ENCODE measurements at regions not wholly inside any gene's neighbourhood (a gene's known extent, or its start where the extent isn't known, plus 50 kb on each side); places are given as distances from the start of the nearest gene placed in this dataset.

DNA sequence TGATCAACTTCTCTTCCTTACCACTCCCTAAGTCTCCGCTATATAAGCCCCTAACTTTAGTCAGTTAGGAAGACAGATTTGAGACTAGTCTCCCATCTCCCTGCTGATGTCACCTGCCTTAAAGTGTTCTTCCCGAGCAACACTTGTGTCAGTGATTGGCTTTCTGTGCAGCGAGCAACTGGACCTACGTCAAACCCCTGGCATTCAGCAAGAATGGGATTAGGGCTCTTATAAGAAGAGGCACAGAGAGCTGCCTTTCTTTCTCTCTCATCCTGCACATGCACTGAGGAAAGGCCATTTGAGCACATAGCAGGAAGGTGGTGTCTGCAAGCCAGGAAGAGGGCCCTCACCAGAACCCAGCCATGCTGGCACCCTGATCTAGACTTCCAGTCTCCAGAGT is 116.6 kb upstream of the THY1 start:
- no peaks in the 10 kb centered on the region for H3K27me3 ChIP-seq
- 98% methylated on average over 3 of the region's 4 CpGs for WGBS
- intact Hi-C loops (cut with DNase I) = no loop called here

DNA sequence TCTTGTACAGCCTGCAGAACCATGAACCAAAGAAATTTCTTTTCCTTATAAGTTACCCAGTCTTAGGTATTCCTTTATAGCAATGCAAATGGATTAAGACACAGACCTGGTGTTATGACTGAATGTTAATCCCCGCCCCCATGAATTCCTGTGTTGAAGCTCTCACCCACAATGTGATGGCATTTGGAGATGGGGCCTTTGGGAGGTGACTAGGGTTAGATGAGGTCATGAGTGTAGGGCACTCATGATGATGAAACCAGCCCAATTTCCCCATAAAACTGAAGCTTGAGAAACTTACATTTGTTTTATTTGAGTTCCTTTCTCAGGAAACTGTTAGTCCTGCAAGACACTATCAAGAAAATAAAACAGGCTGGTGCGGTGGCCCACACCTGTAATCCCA is 115.8 kb upstream of the THY1 start:
- Histone ChIP-seq H3K36me3 (no peaks in the 10 kb centered on the region), H3K9me3 (no peaks in the 10 kb centered on the region), H3K4me1 (peaks cover 0 to 5% (median 4%) of the 10 kb centered on the region in 4 donors), H3K4me3 (no peak overlapping the region), H3K27ac (replicated peaks in 1 of 4) (no peak overlapping the region), H3K27me3 (no peaks in the 10 kb centered on the region)
- no peak for DNase-seq (ENCODE audit: extremely low spot score)
- 100% methylated on average over 2 of the region's 2 CpGs for WGBS
- no peak for TF ChIP-seq EP300 (IDR thresholded peaks at IDR 0.05)
- no peak for TF ChIP-seq POLR2AphosphoS5 (IDR thresholded peaks at IDR 0.05)
- intact Hi-C loops (cut with DNase I) = no loop called here

More for the DNA sequence above, 116.6 kb upstream of the THY1 start:
- Histone ChIP-seq H3K4me3 (no peak overlapping the region), H3K9me3 (no peaks in the 10 kb centered on the region), H3K36me3 (no peaks in the 10 kb centered on the region), H3K27ac (replicated peaks in 1 of 4) (no peak overlapping the region), H3K4me1 (no peaks in the 10 kb centered on the region)
- TF ChIP-seq POLR2A (IDR thresholded peaks at IDR 0.05; ENCODE audit: low read depth) = no peak
- no peak for DNase-seq (ENCODE audit: extremely low spot score)

GRCh38 chr11:119537306-119538253 is 114.6 kb upstream of the THY1 start:
- Histone ChIP-seq H3K27me3 (peaks cover 0 to 2% (median 0%) of the 10 kb centered on the region in 4 donors), H3K9me3 (no peaks in the 10 kb centered on the region), H3K36me3 (no peaks in the 10 kb centered on the region), H3K27ac (replicated peaks in 1 of 4) (no peak overlapping the region), H3K4me1 (peaks cover 0 to 9% (median 7%) of the 10 kb centered on the region in 4 donors), H3K4me3 (no peak overlapping the region)
- TF ChIP-seq POLR2A (IDR thresholded peaks at IDR 0.05; ENCODE audit: low read depth) (no peak), CTCF (IDR thresholded peaks at IDR 0.05) (no peak), POLR2AphosphoS5 (IDR thresholded peaks at IDR 0.05) (no peak), EP300 (IDR thresholded peaks at IDR 0.05) (no peak)
- intact Hi-C loops (cut with DNase I) = no loop called here
- WGBS = 52% methylated on average over 12 of the region's 12 CpGs
- DNase-seq (ENCODE audit: extremely low spot score) = no peak

GRCh38 chr11:119536801-119537200 is 113.8 kb upstream of the THY1 start:
- Histone ChIP-seq H3K27me3 (peaks cover 0 to 4% (median 0%) of the 10 kb centered on the region in 4 donors), H3K27ac (replicated peaks in 1 of 4) (no peak overlapping the region), H3K4me3 (no peak overlapping the region), H3K4me1 (peaks cover 0 to 9% (median 7%) of the 10 kb centered on the region in 4 donors), H3K36me3 (no peaks in the 10 kb centered on the region), H3K9me3 (no peaks in the 10 kb centered on the region)
- 66% methylated on average over 5 of the region's 6 CpGs for WGBS
- TF ChIP-seq POLR2A (IDR thresholded peaks at IDR 0.05; ENCODE audit: low read depth) (no peak), EP300 (IDR thresholded peaks at IDR 0.05) (no peak), POLR2AphosphoS5 (IDR thresholded peaks at IDR 0.05) (no peak), CTCF (IDR thresholded peaks at IDR 0.05) (no peak)
- DNase-seq (ENCODE audit: extremely low spot score) = no peak
- intact Hi-C loops (cut with DNase I) = no loop called here

DNA sequence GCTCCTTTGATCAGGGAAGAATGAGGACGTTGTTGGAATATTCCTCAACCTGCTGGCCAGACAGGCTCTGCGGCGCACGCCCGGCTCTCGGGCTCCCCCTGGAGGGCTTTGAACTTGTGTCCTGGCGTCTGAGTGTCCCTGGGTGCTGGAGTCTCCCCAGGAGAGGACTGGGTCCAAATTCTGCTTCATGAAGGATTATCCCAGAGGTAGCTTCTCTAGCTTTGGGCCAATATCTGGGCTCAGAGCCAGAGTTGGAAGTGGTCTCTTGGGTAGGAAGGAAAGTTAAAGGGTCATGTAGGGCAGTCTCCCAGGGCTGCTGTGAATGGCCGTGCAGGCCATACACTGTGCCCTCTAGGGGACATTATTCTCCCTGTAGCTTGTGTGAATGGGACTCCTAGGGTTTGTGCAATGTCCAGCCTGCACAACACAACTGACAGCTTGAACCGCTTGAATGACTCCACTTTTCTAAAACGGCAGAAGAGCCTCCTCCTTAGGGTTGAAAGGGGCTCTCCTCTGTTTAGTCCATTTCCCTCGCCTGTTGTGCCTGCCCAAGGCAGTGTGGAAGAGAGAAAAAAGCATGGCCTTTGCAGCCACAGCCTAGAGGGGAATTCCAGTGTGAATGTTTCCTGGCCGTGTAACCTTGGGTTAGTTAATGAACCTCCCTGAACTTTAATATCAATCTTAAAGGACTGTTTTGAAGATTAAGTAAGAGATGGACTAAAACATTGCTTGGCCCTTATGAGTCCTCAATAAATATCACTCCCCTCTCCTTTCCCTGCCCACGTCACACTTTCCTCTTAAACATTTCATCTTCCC is 111.2 kb upstream of the THY1 start:
- no peak overlapping the region for H3K4me3 ChIP-seq
- peaks cover 0 to 12% (median 0%) of the 10 kb centered on the region in 4 donors for H3K27me3 ChIP-seq
- no peaks in the 10 kb centered on the region for H3K36me3 ChIP-seq
- intact Hi-C loops (cut with DNase I) = loop anchor here (1.0 kb wide), 1 partner anchor 53 kb away; no protein-coding TSS in a partner anchor
- H3K4me1 ChIP-seq = peaks cover 0 to 9% (median 7%) of the 10 kb centered on the region in 4 donors
- no peak overlapping the region for H3K27ac ChIP-seq (replicated peaks in 1 of 4)
- 26% methylated on average over 13 of the region's 13 CpGs for WGBS
- no peaks in the 10 kb centered on the region for H3K9me3 ChIP-seq
- no peak for TF ChIP-seq POLR2A (IDR thresholded peaks at IDR 0.05; ENCODE audit: low read depth)
- TF ChIP-seq CTCF (IDR thresholded peaks at IDR 0.05) = peak; percentile 58 to 85 (median 69)
- TF ChIP-seq EP300 (IDR thresholded peaks at IDR 0.05) = no peak
- peak in 1 of 2 donors; percentile 7 for TF ChIP-seq POLR2AphosphoS5 (IDR thresholded peaks at IDR 0.05)
- no peak for DNase-seq (ENCODE audit: extremely low spot score)
